Testis (tissue), 2 donors: ENCODE measurements at regions not wholly inside any gene's neighbourhood (a gene's known extent, or its start where the extent isn't known, plus 50 kb on each side); places are given as distances from the start of the nearest gene placed in this dataset.

Experiments used
- DNase-seq: peaks from one replicate; pipeline ENCODE4 v3.0.0-alpha.2; 2019
- H3K27ac ChIP-seq, 2 donors: fragments of 200-600 bp; sonication (generic); one replicate each; pipeline ENCODE4 v1.5.1; 2019
- H3K27me3 ChIP-seq: fragments of 200-600 bp; sonication (generic); one replicate; pipeline ENCODE4 v1.5.1; 2019
- H3K36me3 ChIP-seq: fragments of 200-600 bp; sonication (generic); one replicate; pipeline ENCODE4 v1.5.1; 2017; ENCODE audit warnings: low read depth; ENCODE audit errors: missing control alignments
- H3K4me1 ChIP-seq: fragments of 200-600 bp; sonication (generic); one replicate; pipeline ENCODE4 v1.5.1; 2019
- H3K4me3 ChIP-seq, 2 donors: fragments of 200-600 bp; sonication (generic); one replicate each; pipeline ENCODE4 v1.5.1; 2017 to 2019
- H3K9me3 ChIP-seq: fragments of 200-600 bp; sonication (generic); one replicate; pipeline ENCODE4 v1.5.1; 2017
- POLR2A ChIP-seq: fragments of 450-650 bp; IDR thresholded peaks from one replicate; pipeline ENCODE4 v1.6.1; 2017; ENCODE audit warnings: antibody characterized with exemption, mild to moderate bottlenecking, moderate library complexity
- WGBS, 2 donors: methylation state at CpG; one replicate each; pipeline ENCODE4 v1.1.5; 2018; 5-methylcytosine and 5-hydroxymethylcytosine counted together
- intact Hi-C: fragments of 100-400 bp; cut with DNase I; formaldehyde crosslinking; loops from one replicate; pipeline ENCODE4 v1.15.1; 2023; ENCODE audit warnings: low total_unique reads
- TF ChIP-seq, protein P1 (sequence below), 3 experiments: fragments of 450-650 bp in 2 of 3; fragments of 200-600 bp in 1 of 3; sonication (generic) in 1 of 3; IDR thresholded peaks; one replicate each; pipeline ENCODE4 v1.5.1; 2016 to 2019; ENCODE audit warnings: antibody characterized with exemption in 3 of 3, mild to moderate bottlenecking in 2 of 3, moderate library complexity in 1 of 3

DNA sequence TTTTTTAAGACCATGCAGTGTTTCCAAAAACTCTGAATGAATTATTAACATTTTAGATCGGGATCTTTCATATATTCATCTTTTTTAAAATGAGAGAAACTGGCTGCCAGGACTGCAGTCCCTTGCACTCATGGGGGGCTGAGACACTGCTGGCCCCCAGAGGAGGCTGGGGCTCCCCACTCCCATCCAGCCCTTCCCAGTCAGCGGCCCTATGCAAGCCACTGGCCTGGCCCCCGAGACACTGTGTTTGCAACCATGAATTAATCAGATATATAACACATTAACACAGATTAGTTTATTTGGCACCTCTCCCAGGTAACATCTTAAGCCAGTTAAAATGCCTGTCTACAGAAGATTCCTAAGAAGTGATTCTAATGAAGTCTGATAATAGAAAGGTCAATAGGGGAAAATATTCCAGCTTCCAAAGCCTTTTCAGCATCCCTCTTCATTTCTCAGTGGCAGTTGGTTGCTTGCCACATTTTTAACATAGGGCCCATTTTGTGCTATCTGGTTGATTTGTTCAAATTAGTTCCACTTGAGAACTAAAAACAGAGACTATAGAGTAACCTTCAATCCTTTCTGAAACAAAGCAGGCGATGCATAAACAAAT lies 184.4 kb upstream of the FBXL4 start:
- Histone ChIP-seq H3K4me1 (no peaks in the 10 kb centered on the region), H3K9me3 (no peaks in the 10 kb centered on the region), H3K4me3 (no peak overlapping the region), H3K27me3 (no peaks in the 10 kb centered on the region), H3K36me3 (no peaks in the 10 kb centered on the region), H3K27ac (no peak overlapping the region)
- intact Hi-C loops: no loop called here
- WGBS, 2 donors: 84 to 85% methylated on average over 4 of the region's 4 CpGs
- no peak for DNase-seq
- TF ChIP-seq, protein P1, sequence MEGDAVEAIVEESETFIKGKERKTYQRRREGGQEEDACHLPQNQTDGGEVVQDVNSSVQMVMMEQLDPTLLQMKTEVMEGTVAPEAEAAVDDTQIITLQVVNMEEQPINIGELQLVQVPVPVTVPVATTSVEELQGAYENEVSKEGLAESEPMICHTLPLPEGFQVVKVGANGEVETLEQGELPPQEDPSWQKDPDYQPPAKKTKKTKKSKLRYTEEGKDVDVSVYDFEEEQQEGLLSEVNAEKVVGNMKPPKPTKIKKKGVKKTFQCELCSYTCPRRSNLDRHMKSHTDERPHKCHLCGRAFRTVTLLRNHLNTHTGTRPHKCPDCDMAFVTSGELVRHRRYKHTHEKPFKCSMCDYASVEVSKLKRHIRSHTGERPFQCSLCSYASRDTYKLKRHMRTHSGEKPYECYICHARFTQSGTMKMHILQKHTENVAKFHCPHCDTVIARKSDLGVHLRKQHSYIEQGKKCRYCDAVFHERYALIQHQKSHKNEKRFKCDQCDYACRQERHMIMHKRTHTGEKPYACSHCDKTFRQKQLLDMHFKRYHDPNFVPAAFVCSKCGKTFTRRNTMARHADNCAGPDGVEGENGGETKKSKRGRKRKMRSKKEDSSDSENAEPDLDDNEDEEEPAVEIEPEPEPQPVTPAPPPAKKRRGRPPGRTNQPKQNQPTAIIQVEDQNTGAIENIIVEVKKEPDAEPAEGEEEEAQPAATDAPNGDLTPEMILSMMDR (IDR thresholded peaks at IDR 0.05): no peak

DNA sequence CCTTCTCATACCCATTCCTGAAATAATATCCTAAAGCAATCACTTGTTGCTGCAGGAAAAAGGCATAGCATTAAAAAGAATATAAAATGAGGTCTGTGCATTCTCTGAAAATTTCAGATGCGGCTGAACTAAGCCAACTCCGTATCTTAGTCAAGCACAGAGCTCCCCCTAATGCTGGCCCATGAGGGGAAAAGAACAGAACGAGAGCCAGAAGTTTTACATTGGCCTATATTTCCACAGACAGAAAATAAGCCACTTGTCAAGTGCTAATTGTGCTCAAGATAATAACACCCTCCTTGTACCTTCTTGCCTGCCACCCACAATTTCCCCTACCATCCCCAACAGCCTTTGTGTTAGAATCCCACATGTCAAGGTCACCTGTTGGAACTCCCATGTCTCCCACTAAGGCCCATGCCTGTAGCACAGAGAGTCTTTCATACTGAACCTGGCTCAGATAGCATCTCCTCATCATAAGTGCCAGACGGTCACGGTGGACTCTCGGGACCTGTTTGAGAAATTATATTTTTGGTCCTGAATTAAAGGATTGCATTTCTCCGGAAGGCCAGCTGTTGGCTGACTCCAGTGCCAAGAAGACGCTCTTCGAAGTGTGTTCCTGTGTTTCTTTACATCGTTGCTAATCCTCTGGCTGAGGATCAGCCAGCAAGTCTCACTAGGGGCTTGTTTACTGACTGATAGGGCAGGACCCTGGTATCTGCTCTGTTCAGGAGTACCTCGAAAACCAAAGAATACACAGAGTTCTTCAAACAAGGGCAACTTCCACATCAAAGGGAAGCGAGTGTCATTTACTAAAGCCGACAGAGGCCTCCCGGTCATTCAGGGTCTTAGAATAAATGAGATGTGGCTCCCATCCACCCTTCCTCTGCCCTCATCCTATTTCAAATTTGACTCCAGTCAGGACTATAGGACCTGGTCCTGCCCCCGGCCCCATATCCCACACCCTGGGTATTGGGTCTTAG lies 183.4 kb upstream of the FBXL4 start:
- H3K4me3 ChIP-seq: no peak overlapping the region
- TF ChIP-seq POLR2A: no peak
- TF ChIP-seq, protein P1 (IDR thresholded peaks at IDR 0.05): no peak

DNA sequence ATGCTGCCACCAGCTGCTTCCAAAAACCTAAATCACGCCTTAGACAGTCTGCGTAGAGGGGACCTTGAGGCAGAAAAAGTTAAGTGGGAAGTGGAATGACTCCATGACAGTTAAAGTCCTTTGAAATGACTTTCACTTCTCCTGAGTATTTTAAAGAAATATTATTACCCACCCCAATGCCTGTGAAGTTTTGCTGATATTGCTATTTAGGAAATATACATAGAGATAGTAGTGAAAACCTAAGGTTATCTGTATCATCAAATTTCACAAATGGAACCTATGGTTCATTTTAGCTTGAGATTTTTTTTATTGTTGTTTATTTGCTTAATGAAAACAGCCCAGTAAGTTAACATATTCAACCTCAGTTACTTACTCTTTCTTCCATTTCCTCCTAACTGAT lies 182.1 kb upstream of the FBXL4 start:
- TF ChIP-seq, protein P1 (IDR thresholded peaks at IDR 0.05): no peak
- no peak for TF ChIP-seq POLR2A
- H3K9me3 ChIP-seq: no peaks in the 10 kb centered on the region
- no peaks in the 10 kb centered on the region for H3K4me1 ChIP-seq
- intact Hi-C loops: no loop called here
- H3K27me3 ChIP-seq: no peaks in the 10 kb centered on the region
- H3K36me3 ChIP-seq: no peaks in the 10 kb centered on the region
- H3K27ac ChIP-seq: no peak overlapping the region
- WGBS, 2 donors: 82 to 83% methylated on average over 2 of the region's 2 CpGs
- no peak for DNase-seq
- H3K4me3 ChIP-seq: no peak overlapping the region

More for the DNA sequence above, 183.4 kb upstream of the FBXL4 start:
- H3K36me3 ChIP-seq: no peaks in the 10 kb centered on the region
- WGBS, 2 donors: 53 to 64% methylated on average over 15 of the region's 15 CpGs
- intact Hi-C loops: no loop called here
- no peak overlapping the region for H3K27ac ChIP-seq
- H3K27me3 ChIP-seq: no peaks in the 10 kb centered on the region
- H3K4me1 ChIP-seq: no peaks in the 10 kb centered on the region
- no peak for DNase-seq
- no peaks in the 10 kb centered on the region for H3K9me3 ChIP-seq

DNA sequence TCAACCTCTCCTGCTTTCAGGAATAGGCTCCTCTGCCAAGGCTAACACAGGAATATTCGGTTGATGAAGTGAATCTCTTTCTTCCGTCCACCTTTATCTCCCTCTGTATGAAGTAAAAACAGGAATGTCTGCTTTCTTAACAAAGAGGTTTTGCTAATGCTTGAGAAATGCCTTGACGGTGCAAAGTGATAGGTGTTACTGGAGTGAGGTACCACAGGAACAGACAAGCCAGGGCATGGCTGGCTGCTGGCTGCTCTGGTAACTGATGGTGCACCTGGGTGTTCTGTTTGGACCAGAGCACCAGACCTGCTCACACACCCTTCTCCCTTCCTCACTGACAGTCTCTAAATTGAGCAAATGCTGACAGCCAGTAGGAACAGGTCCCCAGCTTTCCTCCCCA lies 174.0 kb upstream of the FBXL4 start:
- Histone ChIP-seq H3K36me3 (no peaks in the 10 kb centered on the region), H3K9me3 (no peaks in the 10 kb centered on the region), H3K27ac (no peak overlapping the region), H3K4me3 (no peak overlapping the region), H3K4me1 (no peaks in the 10 kb centered on the region), H3K27me3 (no peaks in the 10 kb centered on the region)
- intact Hi-C loops: no loop called here
- no peak for DNase-seq
- no peak for TF ChIP-seq POLR2A
- 52 to 53% methylated on average over 3 of the region's 3 CpGs for WGBS, 2 donors

DNA sequence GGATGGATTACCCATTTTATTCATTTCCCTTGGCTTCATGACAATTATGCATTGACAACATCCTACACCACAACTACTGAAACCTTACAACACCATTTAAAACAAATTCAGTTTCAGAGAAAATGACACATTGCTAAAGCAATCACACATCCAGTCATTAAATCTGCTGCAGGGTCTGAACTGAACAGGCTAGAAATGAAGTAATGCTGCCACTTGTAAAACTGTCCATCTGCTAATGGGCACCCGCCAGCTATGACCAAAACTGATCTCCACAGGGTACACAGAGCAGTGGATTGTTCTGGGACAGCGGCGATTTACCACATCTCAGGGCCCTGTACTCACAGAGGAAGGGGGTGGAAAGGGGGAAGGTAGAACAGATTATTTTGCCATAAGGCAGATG lies 172.9 kb upstream of the FBXL4 start:
- H3K4me1 ChIP-seq: no peaks in the 10 kb centered on the region
- H3K27me3 ChIP-seq: no peaks in the 10 kb centered on the region
- 90 to 93% methylated on average over 3 of the region's 3 CpGs for WGBS, 2 donors
- H3K9me3 ChIP-seq: no peaks in the 10 kb centered on the region
- H3K36me3 ChIP-seq: no peaks in the 10 kb centered on the region
- DNase-seq: no peak
- H3K4me3 ChIP-seq: no peak overlapping the region
- intact Hi-C loops: no loop called here
- TF ChIP-seq, protein P1 (IDR thresholded peaks at IDR 0.05): no peak
- TF ChIP-seq POLR2A: no peak
- H3K27ac ChIP-seq: no peak overlapping the region
